Ascending aorta (tissue), 2 donors: ENCODE measurements at regions not wholly inside any gene's neighbourhood (a gene's known extent, or its start where the extent isn't known, plus 50 kb on each side); places are given as distances from the start of the nearest gene placed in this dataset.

ENCODE experiments used
- DNase-seq, 2 donors: peaks; one replicate each; pipeline ENCODE4 v3.0.0-alpha.2; 2019; ENCODE audit warnings: low spot score in 2 of 2
- H3K27ac ChIP-seq, 2 donors: fragments of 200-600 bp; sonication (generic); one replicate each; pipeline ENCODE4 v1.5.1; 2016 to 2017; ENCODE audit warnings: mild to moderate bottlenecking in 1 of 2
- H3K27me3 ChIP-seq: fragments of 200-600 bp; sonication (generic); one replicate; pipeline ENCODE4 v1.5.1; 2017
- H3K36me3 ChIP-seq, 2 donors: fragments of 200-600 bp; sonication (generic); one replicate each; pipeline ENCODE4 v1.5.1; 2016
- H3K4me1 ChIP-seq, 2 donors: fragments of 200-600 bp; sonication (generic); one replicate each; pipeline ENCODE4 v1.5.1; 2016 to 2017; ENCODE audit warnings: mild to moderate bottlenecking in 1 of 2
- H3K4me3 ChIP-seq, 2 donors: fragments of 200-600 bp; sonication (generic); one replicate each; pipeline ENCODE4 v1.5.1; 2016 to 2017; ENCODE audit warnings: mild to moderate bottlenecking in 1 of 2
- H3K9me3 ChIP-seq, 2 donors: fragments of 200-600 bp; sonication (generic); one replicate each; pipeline ENCODE4 v1.5.1; 2016
- CTCF ChIP-seq, 3 experiments: fragments of 200-600 bp in 2 of 3; fragments of 450-650 bp in 1 of 3; sonication (generic) in 2 of 3; IDR thresholded peaks; one replicate each; pipeline ENCODE4 v1.5.1; 2016 to 2019; ENCODE audit warnings: antibody characterized with exemption in 3 of 3, mild to moderate bottlenecking in 1 of 3, moderate library complexity in 1 of 3
- intact Hi-C: fragments of 100-400 bp; cut with DNase I; formaldehyde crosslinking; loops from one replicate; pipeline ENCODE4 v1.15.1; 2023

GRCh38 chr6:133165235-133165634, 75.9 kb upstream of the EYA4 start:
- no peak for TF ChIP-seq CTCF (IDR thresholded peaks at IDR 0.05)
- no peak overlapping the region for H3K27ac ChIP-seq
- H3K36me3 ChIP-seq, result no peaks in the 10 kb centered on the region
- H3K4me1 ChIP-seq, result no peaks in the 10 kb centered on the region
- no peak overlapping the region for H3K4me3 ChIP-seq
- no peaks in the 10 kb centered on the region for H3K27me3 ChIP-seq
- DNase-seq, result no peak
- intact Hi-C loops, result no loop called here
- H3K9me3 ChIP-seq, result no peaks in the 10 kb centered on the region

GRCh38 chr6:133166766-133167165, 74.4 kb upstream of the EYA4 start:
- H3K36me3 ChIP-seq, result no peaks in the 10 kb centered on the region
- intact Hi-C loops, result no loop called here
- no peaks in the 10 kb centered on the region for H3K4me1 ChIP-seq
- TF ChIP-seq CTCF (IDR thresholded peaks at IDR 0.05), result no peak
- DNase-seq, result no peak
- no peaks in the 10 kb centered on the region for H3K27me3 ChIP-seq
- H3K4me3 ChIP-seq, result no peak overlapping the region
- no peak overlapping the region for H3K27ac ChIP-seq
- H3K9me3 ChIP-seq, result no peaks in the 10 kb centered on the region

- Histone ChIP-seq H3K4me1 (no peaks in the 10 kb centered on the region), H3K4me3 (no peak overlapping the region), H3K36me3 (no peaks in the 10 kb centered on the region), H3K9me3 (no peaks in the 10 kb centered on the region), H3K27me3 (no peaks in the 10 kb centered on the region), H3K27ac (no peak overlapping the region)
- no peak for DNase-seq
- no peak for TF ChIP-seq CTCF (IDR thresholded peaks at IDR 0.05)
- intact Hi-C loops, result no loop called here
Observed at GRCh38 chr6:133169901-133170300, 71.3 kb upstream of the EYA4 start.

- Histone ChIP-seq H3K4me1 (no peaks in the 10 kb centered on the region), H3K27me3 (no peaks in the 10 kb centered on the region), H3K27ac (no peak overlapping the region), H3K4me3 (no peak overlapping the region), H3K9me3 (no peaks in the 10 kb centered on the region), H3K36me3 (no peaks in the 10 kb centered on the region)
- DNase-seq, result no peak
- TF ChIP-seq CTCF (IDR thresholded peaks at IDR 0.05), result no peak
- intact Hi-C loops, result no loop called here
Observed at GRCh38 chr6:133170602-133171001, 70.6 kb upstream of the EYA4 start.

GRCh38 chr6:133171989-133172604, 69.1 kb upstream of the EYA4 start:
- Histone ChIP-seq H3K4me1 (no peaks in the 10 kb centered on the region), H3K9me3 (no peaks in the 10 kb centered on the region), H3K27me3 (no peaks in the 10 kb centered on the region), H3K27ac (no peak overlapping the region), H3K4me3 (no peak overlapping the region), H3K36me3 (no peaks in the 10 kb centered on the region)
- intact Hi-C loops, result no loop called here
- TF ChIP-seq CTCF (IDR thresholded peaks at IDR 0.05), result no peak
- DNase-seq, result no peak

- TF ChIP-seq CTCF (IDR thresholded peaks at IDR 0.05), result no peak
- intact Hi-C loops, result no loop called here
Observed at GRCh38 chr6:133173276-133173675, 67.9 kb upstream of the EYA4 start.

More at GRCh38 chr6:133173276-133173675, 67.9 kb upstream of the EYA4 start:
- peaks cover 0 to under 1% of the 10 kb centered on the region in 2 donors for H3K9me3 ChIP-seq
- no peak overlapping the region for H3K27ac ChIP-seq
- H3K27me3 ChIP-seq, result no peaks in the 10 kb centered on the region
- no peak overlapping the region for H3K4me3 ChIP-seq
- no peak for DNase-seq
- no peaks in the 10 kb centered on the region for H3K36me3 ChIP-seq
- H3K4me1 ChIP-seq, result no peaks in the 10 kb centered on the region
